ENCODE measurements at regions not wholly inside any gene's neighbourhood (a gene's known extent, or its start where the extent isn't known, plus 50 kb on each side); places are given as distances from the start of the nearest gene placed in this dataset.

DNA sequence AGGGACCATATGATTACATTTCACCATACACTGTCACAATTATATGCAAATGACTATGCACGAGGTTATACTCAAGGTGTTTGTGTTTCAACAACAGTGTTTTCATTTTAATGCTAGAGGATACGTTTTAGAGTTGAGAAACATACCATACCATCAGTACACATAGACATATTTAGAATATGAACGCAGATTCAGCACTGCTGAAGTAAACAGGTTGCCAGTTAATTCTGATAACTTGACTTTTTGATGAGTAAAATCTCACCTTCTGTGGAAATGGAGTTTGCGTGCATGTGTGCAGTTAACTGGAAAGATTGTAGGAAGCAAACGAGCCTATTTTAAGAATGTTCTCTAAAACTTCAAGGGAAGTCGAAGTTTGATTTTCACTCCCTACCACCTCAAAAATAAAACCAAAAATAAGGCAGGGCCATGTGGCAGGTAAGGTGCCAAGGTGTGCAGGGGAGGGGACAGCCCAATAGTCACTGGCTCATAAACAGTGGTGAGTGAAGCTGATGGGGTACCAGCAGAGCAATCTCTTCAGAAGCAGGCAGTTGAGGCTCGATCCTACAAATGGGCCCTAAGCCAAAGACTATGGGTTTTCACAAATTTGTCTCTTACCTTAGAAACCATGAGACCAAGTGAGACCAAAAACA, 213.1 kb downstream of the IKZF2 start:
- TF ChIP-seq, protein P1, sequence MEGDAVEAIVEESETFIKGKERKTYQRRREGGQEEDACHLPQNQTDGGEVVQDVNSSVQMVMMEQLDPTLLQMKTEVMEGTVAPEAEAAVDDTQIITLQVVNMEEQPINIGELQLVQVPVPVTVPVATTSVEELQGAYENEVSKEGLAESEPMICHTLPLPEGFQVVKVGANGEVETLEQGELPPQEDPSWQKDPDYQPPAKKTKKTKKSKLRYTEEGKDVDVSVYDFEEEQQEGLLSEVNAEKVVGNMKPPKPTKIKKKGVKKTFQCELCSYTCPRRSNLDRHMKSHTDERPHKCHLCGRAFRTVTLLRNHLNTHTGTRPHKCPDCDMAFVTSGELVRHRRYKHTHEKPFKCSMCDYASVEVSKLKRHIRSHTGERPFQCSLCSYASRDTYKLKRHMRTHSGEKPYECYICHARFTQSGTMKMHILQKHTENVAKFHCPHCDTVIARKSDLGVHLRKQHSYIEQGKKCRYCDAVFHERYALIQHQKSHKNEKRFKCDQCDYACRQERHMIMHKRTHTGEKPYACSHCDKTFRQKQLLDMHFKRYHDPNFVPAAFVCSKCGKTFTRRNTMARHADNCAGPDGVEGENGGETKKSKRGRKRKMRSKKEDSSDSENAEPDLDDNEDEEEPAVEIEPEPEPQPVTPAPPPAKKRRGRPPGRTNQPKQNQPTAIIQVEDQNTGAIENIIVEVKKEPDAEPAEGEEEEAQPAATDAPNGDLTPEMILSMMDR (IDR thresholded peaks at IDR 0.05) = no peak
- no peak for TF ChIP-seq POLR2A (IDR thresholded peaks at IDR 0.05; ENCODE audit: low read depth)
- no peak for TF ChIP-seq EP300 (IDR thresholded peaks at IDR 0.05)
- TF ChIP-seq POLR2AphosphoS5 (IDR thresholded peaks at IDR 0.05) = no peak
